ENCODE measurements at regions not wholly inside any gene's neighbourhood (a gene's known extent, or its start where the extent isn't known, plus 50 kb on each side); places are given as distances from the start of the nearest gene placed in this dataset.

DNA sequence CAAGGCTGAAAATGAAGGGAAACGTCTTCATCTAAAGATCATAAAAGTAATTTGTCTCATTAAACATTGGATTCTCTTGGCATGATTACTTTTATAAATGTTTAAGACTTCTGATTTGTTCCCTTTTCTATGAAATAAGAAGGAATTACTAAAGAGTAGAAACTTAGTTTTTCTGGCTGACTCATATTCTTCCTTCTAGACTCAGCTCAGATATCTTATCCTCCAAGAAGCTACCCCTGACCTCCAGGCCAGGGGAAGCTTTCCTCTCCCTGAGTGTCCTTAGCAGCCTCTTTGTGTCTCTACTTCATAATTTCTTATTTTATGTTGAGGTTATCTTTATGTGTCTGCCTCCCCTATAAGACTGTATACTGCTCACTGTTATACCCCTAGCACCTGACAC is 291.9 kb upstream of the STT3B start:
- Histone ChIP-seq H3K4me2 (ENCODE audit: insufficient read depth, low read length) (no peak overlapping the region), H3K27me3 (ENCODE audit: control insufficient read depth in 2 of 2, insufficient read depth in 2 of 2, low read length in 2 of 2) (peaks cover 2 to 6% of the 10 kb centered on the region in 2 experiments), H3K79me2 (ENCODE audit: control insufficient read depth, insufficient read depth, low read length) (no peaks in the 10 kb centered on the region), H4K20me1 (replicated peaks; ENCODE audit: control insufficient read depth, extremely low read depth, insufficient read depth, low read length) (no peaks in the 10 kb centered on the region), H3K36me3 (ENCODE audit: control insufficient read depth in 2 of 2, extremely low read depth in 1 of 2, insufficient read depth in 2 of 2, low read length in 2 of 2) (no peaks in the 10 kb centered on the region), H2AFZ (ENCODE audit: low read depth, low read length) (no peak overlapping the region), H3K4me3 (replicated peaks in 1 of 3; ENCODE audit: insufficient read depth in 1 of 3, low read depth in 1 of 3, low read length in 3 of 3) (no peak overlapping the region), H3K27ac (ENCODE audit: insufficient read depth, low read depth, low read length) (no peak overlapping the region), H3K9me3 (replicated peaks; ENCODE audit: control insufficient read depth, insufficient read depth, low read length) (no peaks in the 10 kb centered on the region), H3K9ac (replicated peaks; ENCODE audit: extremely low read depth, insufficient read depth, low read length) (no peak overlapping the region), H3K4me1 (ENCODE audit: control insufficient read depth, extremely low read depth, insufficient read depth, low read length) (no peaks in the 10 kb centered on the region), H3K9me1 (replicated peaks; ENCODE audit: control insufficient read depth, extremely low read depth, insufficient read depth, low read length) (no peaks in the 10 kb centered on the region)
- no peak for DNase-seq (ENCODE audit: low read depth, low spot score)
- no peak for FAIRE-seq
- dilution Hi-C loops (cut with MboI; ENCODE audit: extremely low pct_ligation_motif_present, low sequenced_read_pairs) = no loop called here
- TF ChIP-seq GATA2 (IDR thresholded peaks at IDR 0.05; ENCODE audit: insufficient read depth, insufficient read length, low read depth, low read length) (no peak), MYC (IDR thresholded peaks at IDR 0.05; ENCODE audit: low read depth, low read length) (no peak), POLR2A (IDR thresholded peaks at IDR 0.05; ENCODE audit: low read depth, low read length) (no peak), JUN (IDR thresholded peaks at IDR 0.05; ENCODE audit: borderline replicate concordance, insufficient read depth, insufficient read length, low read depth) (no peak), POLR2AphosphoS5 (IDR thresholded peaks at IDR 0.05; ENCODE audit: insufficient read depth, low read depth, low read length) (no peak), EZH2 (IDR thresholded peaks at IDR 0.05; ENCODE audit: borderline replicate concordance, low read depth, low read length, severe bottlenecking) (no peak), FOS (IDR thresholded peaks at IDR 0.05; ENCODE audit: borderline replicate concordance, insufficient read depth, low read length) (no peak)
- TF ChIP-seq, protein P1, sequence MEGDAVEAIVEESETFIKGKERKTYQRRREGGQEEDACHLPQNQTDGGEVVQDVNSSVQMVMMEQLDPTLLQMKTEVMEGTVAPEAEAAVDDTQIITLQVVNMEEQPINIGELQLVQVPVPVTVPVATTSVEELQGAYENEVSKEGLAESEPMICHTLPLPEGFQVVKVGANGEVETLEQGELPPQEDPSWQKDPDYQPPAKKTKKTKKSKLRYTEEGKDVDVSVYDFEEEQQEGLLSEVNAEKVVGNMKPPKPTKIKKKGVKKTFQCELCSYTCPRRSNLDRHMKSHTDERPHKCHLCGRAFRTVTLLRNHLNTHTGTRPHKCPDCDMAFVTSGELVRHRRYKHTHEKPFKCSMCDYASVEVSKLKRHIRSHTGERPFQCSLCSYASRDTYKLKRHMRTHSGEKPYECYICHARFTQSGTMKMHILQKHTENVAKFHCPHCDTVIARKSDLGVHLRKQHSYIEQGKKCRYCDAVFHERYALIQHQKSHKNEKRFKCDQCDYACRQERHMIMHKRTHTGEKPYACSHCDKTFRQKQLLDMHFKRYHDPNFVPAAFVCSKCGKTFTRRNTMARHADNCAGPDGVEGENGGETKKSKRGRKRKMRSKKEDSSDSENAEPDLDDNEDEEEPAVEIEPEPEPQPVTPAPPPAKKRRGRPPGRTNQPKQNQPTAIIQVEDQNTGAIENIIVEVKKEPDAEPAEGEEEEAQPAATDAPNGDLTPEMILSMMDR (IDR thresholded peaks at IDR 0.05; ENCODE audit: extremely low read depth in 1 of 2, insufficient read depth in 1 of 2, low read depth in 1 of 2, low read length in 2 of 2) = no peak
- TF ChIP-seq, protein P2, sequence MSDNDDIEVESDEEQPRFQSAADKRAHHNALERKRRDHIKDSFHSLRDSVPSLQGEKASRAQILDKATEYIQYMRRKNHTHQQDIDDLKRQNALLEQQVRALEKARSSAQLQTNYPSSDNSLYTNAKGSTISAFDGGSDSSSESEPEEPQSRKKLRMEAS (IDR thresholded peaks at IDR 0.05; ENCODE audit: insufficient read depth, insufficient read length) = no peak
- CTCF ChIA-PET = interaction anchor here (1.0 kb wide), 1 partner anchor 47 kb away, joined by 3 read pairs; no protein-coding TSS in a partner anchor
- BruUV-seq (replicated peaks) = no TSS peak
- POLR2A ChIA-PET = no interaction called here
- intact Hi-C loops (cut with micrococcal nuclease) = no loop called here

Measured in endothelial cell of umbilical vein (primary cell).